ENCODE measurements at regions not wholly inside any gene's neighbourhood (a gene's known extent, or its start where the extent isn't known, plus 50 kb on each side); places are given as distances from the start of the nearest gene placed in this dataset.

DNA sequence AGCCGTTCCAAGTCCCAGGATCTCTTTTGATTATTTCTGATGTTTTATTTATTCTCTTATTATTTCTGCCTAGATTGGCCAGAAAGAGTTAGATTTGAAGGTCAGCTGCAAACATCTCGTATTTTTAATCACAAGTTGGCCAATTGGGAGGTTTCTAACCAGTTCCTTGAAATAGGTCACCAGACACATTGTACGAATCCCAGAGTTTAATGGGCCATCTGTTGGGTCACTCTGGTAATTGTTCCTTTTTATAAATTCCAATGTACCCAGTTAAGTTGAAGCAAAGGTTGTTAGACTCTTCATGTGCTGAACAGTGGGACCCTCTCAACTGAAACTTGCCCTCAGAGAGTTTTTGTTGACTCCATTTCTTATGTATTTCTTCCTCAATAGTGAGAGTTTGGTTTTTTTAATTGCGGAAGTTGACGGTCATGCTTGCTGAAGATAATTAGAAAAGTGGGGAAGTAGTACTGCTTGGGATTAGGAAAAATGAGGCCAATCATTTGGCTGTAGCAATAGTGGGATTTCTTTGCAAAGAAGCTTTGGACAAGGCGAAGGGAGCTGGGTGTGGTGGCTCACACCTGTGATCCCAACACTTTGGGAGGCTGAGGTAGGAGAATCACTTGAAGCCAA is 382.7 kb upstream of the RGS6 start:
- Histone ChIP-seq H3K36me3 (no peaks in the 10 kb centered on the region), H3K27ac (no peak overlapping the region), H3K9me3 (no peaks in the 10 kb centered on the region), H3K4me1 (no peaks in the 10 kb centered on the region), H3K4me3 (replicated peaks in 1 of 3) (no peak overlapping the region), H3K27me3 (no peaks in the 10 kb centered on the region)
- no peak for TF ChIP-seq POLR2A (IDR thresholded peaks at IDR 0.05)
- TF ChIP-seq, protein P1, sequence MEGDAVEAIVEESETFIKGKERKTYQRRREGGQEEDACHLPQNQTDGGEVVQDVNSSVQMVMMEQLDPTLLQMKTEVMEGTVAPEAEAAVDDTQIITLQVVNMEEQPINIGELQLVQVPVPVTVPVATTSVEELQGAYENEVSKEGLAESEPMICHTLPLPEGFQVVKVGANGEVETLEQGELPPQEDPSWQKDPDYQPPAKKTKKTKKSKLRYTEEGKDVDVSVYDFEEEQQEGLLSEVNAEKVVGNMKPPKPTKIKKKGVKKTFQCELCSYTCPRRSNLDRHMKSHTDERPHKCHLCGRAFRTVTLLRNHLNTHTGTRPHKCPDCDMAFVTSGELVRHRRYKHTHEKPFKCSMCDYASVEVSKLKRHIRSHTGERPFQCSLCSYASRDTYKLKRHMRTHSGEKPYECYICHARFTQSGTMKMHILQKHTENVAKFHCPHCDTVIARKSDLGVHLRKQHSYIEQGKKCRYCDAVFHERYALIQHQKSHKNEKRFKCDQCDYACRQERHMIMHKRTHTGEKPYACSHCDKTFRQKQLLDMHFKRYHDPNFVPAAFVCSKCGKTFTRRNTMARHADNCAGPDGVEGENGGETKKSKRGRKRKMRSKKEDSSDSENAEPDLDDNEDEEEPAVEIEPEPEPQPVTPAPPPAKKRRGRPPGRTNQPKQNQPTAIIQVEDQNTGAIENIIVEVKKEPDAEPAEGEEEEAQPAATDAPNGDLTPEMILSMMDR (IDR thresholded peaks at IDR 0.05): no peak
- DNase-seq: no peak
- intact Hi-C loops (cut with DNase I): no loop called here
- 95 to 96% methylated on average over 6 of the region's 6 CpGs for WGBS, 2 donors

DNA sequence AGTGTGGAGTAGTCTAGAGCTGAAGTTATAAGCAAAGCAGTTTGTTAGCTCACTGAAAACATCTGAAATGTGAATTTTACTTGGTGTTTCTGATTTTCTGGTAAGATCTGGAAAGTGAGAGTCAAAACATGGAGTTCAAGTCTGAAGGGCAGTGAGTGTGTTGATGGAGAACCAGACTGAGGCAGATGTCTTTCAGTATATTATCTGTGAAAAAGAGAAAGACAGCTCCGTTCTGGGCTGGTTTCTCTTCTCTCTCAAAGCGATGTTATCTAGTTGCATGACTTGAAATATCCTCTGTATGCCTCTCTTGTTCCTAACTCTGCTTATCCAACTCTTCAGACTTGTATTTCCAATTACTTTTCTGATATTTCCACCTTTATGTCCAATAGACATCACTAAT is 381.9 kb upstream of the RGS6 start:
- no peaks in the 10 kb centered on the region for H3K36me3 ChIP-seq
- no peak overlapping the region for H3K27ac ChIP-seq
- no peak for TF ChIP-seq POLR2A (IDR thresholded peaks at IDR 0.05)
- TF ChIP-seq, protein P1 (IDR thresholded peaks at IDR 0.05): no peak
- no peak overlapping the region for H3K4me3 ChIP-seq (replicated peaks in 1 of 3)
- intact Hi-C loops (cut with DNase I): no loop called here
- H3K27me3 ChIP-seq: no peaks in the 10 kb centered on the region
- no peaks in the 10 kb centered on the region for H3K4me1 ChIP-seq
- WGBS, 2 donors: 95 to 96% methylated on average over 2 of the region's 2 CpGs
- no peaks in the 10 kb centered on the region for H3K9me3 ChIP-seq
- no peak for DNase-seq

DNA sequence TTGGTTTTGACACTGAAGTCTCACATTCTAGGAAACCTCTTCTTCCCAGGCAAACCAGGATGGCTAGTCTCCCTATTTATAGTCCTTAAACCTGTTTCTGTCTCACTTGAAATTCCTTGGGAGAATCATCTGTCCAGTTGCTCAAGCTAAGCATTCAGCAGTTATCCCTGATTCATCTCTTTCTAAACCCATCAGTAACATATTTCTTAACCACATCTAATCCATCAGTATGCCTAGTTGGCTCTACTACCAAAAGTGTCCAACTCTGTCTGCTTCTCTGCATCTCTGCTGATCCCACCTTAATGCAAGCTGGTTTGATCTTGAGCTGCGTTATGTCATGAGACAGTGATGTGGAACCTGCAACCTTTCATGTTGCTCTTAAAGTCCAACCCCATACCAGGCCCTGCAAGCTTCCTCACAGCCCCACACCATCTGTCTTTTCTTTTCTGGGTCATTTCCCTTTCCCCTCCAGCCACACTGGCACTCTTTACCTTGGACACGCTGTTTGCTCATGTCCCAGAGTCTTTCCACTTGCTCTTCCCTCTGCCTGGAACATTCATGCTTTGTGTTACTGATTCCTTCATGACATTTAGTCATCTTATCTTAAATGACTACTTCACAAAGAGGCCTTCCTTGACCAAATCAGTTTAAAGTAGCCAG is 380.8 kb upstream of the RGS6 start:
- intact Hi-C loops (cut with DNase I): no loop called here
- 92 to 95% methylated on average over 2 of the region's 2 CpGs for WGBS, 2 donors
- H3K4me1 ChIP-seq: no peaks in the 10 kb centered on the region
- no peak for DNase-seq
- H3K27ac ChIP-seq: no peak overlapping the region
- H3K27me3 ChIP-seq: no peaks in the 10 kb centered on the region
- H3K9me3 ChIP-seq: no peaks in the 10 kb centered on the region
- H3K36me3 ChIP-seq: no peaks in the 10 kb centered on the region
- H3K4me3 ChIP-seq (replicated peaks in 1 of 3): no peak overlapping the region
- TF ChIP-seq, protein P1 (IDR thresholded peaks at IDR 0.05): no peak
- TF ChIP-seq POLR2A (IDR thresholded peaks at IDR 0.05): no peak

DNA sequence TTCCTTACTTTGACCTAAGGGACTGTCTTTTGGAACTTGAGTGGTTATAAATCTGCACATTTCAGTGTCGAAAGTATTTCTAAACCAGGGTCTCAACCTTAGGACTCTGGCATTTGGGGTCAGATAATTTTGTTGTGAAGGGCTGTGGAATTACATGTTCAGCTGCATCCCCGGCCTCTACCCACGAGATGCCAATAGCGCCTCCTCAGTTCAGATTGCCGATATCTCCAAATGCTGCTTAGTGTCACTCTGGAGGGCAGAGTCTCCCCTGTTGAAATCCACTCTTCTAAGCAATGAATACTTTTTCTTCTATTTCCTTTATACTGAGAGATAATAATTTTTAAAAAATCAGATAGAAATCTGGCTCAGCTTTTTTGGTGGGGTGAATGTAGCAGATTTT is 379.4 kb upstream of the RGS6 start:
- no peak overlapping the region for H3K27ac ChIP-seq
- no peaks in the 10 kb centered on the region for H3K36me3 ChIP-seq
- no peaks in the 10 kb centered on the region for H3K9me3 ChIP-seq
- TF ChIP-seq POLR2A (IDR thresholded peaks at IDR 0.05): no peak
- TF ChIP-seq, protein P1 (IDR thresholded peaks at IDR 0.05): no peak
- no peak overlapping the region for H3K4me3 ChIP-seq (replicated peaks in 1 of 3)
- intact Hi-C loops (cut with DNase I): no loop called here
- 90 to 97% methylated on average over 5 of the region's 5 CpGs for WGBS, 2 donors
- no peak for DNase-seq
- no peaks in the 10 kb centered on the region for H3K4me1 ChIP-seq
- H3K27me3 ChIP-seq: no peaks in the 10 kb centered on the region

DNA sequence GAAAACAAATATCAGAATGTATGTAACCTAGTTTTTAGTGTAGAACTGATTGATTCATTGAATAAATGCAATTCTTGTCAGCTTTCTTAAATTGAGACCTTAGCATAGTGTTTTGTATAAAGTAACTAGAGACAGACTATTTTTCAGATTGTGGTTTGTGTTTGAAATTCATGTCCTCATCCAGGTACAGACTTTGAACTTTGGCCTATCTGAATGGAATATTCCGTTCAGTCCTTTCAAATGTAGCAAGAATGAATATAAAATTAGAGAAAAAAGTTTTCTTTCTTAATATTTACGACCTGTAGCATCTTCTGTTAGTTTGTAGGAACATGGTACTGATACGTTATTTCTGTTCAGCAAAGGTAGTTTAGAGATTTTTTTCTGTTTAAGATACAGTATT is 378.4 kb upstream of the RGS6 start:
- H3K4me3 ChIP-seq (replicated peaks in 1 of 3): no peak overlapping the region
- H3K27ac ChIP-seq: no peak overlapping the region
- intact Hi-C loops (cut with DNase I): no loop called here
- TF ChIP-seq, protein P1 (IDR thresholded peaks at IDR 0.05): no peak
- no peak for TF ChIP-seq POLR2A (IDR thresholded peaks at IDR 0.05)
- WGBS, 2 donors: 96 to 97% methylated on average over 3 of the region's 3 CpGs
- H3K27me3 ChIP-seq: no peaks in the 10 kb centered on the region
- no peak for DNase-seq
- no peaks in the 10 kb centered on the region for H3K36me3 ChIP-seq
- H3K4me1 ChIP-seq: no peaks in the 10 kb centered on the region
- H3K9me3 ChIP-seq: no peaks in the 10 kb centered on the region
